Spleen (tissue), 7 donors: ENCODE measurements at regions not wholly inside any gene's neighbourhood (a gene's known extent, or its start where the extent isn't known, plus 50 kb on each side); places are given as distances from the start of the nearest gene placed in this dataset.

Experiments used
- POLR2A ChIP-seq, 3 donors: fragments of 450-650 bp; IDR thresholded peaks; one replicate each; pipeline ENCODE4 v1.5.1; 2017; ENCODE audit warnings: antibody characterized with exemption in 3 of 3, mild to moderate bottlenecking in 1 of 3
- POLR2AphosphoS5 ChIP-seq, 3 donors: sonication (generic); formaldehyde crosslinking; IDR thresholded peaks; one replicate each; pipeline ENCODE4 v1.5.1; 2017; ENCODE audit warnings: antibody characterized with exemption in 3 of 3
- TF ChIP-seq, protein P1 (sequence below), 11 experiments: fragments of 200-600 bp in 7 of 11; fragments of 450-650 bp in 4 of 11; sonication (generic) in 4 of 11; IDR thresholded peaks in 8 of 11; conservative IDR thresholded peaks in 3 of 11; 1 replicate in 7 of 11; 2 replicates in 4 of 11; pipeline versions ENCODE4 v1.4.0 to v1.8.0; 2016 to 2021; ENCODE audit warnings: antibody characterized with exemption in 11 of 11, inconsistent platforms in 4 of 11, mild to moderate bottlenecking in 1 of 11
- donor health status: DM: no; HTN: no; CAD: no; lungs with moderate emphysema.
- donor health status: DM: no; HTN: no; CAD: no.
- donor health status: DM: no; HTN: no; CAD: no.

- no peak for TF ChIP-seq POLR2A (IDR thresholded peaks at IDR 0.05)
- TF ChIP-seq, protein P1, sequence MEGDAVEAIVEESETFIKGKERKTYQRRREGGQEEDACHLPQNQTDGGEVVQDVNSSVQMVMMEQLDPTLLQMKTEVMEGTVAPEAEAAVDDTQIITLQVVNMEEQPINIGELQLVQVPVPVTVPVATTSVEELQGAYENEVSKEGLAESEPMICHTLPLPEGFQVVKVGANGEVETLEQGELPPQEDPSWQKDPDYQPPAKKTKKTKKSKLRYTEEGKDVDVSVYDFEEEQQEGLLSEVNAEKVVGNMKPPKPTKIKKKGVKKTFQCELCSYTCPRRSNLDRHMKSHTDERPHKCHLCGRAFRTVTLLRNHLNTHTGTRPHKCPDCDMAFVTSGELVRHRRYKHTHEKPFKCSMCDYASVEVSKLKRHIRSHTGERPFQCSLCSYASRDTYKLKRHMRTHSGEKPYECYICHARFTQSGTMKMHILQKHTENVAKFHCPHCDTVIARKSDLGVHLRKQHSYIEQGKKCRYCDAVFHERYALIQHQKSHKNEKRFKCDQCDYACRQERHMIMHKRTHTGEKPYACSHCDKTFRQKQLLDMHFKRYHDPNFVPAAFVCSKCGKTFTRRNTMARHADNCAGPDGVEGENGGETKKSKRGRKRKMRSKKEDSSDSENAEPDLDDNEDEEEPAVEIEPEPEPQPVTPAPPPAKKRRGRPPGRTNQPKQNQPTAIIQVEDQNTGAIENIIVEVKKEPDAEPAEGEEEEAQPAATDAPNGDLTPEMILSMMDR (IDR thresholded peaks at IDR 0.05 in 8 of 11, conservative IDR thresholded peaks at IDR 0.05 in 3 of 11), result no peak
- TF ChIP-seq POLR2AphosphoS5 (IDR thresholded peaks at IDR 0.05), result no peak
These were observed 292.3 kb downstream of the RFPL4B start for GRCh38 chr6:112639391-112639831.
